Muscle of arm (tissue), 1 donor: ENCODE measurements at regions not wholly inside any gene's neighbourhood (a gene's known extent, or its start where the extent isn't known, plus 50 kb on each side); places are given as distances from the start of the nearest gene placed in this dataset.
A peak's percentile ranks its signal among the peaks of the same experiment; 100 is the strongest.
"Not testable (repeated sequence)": the region's sequence is repeated elsewhere in the genome, so short reads cannot be mapped to it uniquely, and the experiment has no call there.

Experiments
- DNase-seq: peaks from one replicate; pipeline ENCODE4 v3.0.0-alpha.2; 2013

- DNase-seq: not testable (repeated sequence)
These were observed 145.2 kb upstream of the C1QTNF3 start for GRCh38 chr5:34188001-34188822.

- not testable (repeated sequence) for DNase-seq
These were observed 146.2 kb upstream of the C1QTNF3 start for GRCh38 chr5:34189246-34189645.

GRCh38 chr5:34189752-34190411 lies 146.9 kb upstream of the C1QTNF3 start:
- DNase-seq: not testable (repeated sequence)

DNA sequence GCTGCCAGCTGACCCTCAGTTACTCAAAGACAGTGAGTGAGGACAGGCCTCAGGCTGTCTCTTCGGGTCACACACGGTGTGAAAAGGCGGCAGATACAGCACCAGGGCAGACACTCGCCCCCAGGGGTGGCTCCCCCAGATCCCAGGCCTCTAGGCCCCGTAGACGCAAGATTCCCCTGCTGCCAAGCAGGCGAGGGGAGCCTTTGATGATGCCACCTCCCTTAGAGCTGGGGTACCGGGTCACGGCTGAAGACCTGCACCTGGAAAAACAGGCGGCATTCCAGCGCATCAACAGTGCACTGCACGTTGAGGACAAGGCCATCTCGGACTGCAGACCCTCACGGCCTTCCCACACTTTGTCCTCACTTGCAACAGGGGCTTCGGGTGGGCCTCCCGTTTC lies 147.5 kb upstream of the C1QTNF3 start:
- not testable (repeated sequence) for DNase-seq

DNA sequence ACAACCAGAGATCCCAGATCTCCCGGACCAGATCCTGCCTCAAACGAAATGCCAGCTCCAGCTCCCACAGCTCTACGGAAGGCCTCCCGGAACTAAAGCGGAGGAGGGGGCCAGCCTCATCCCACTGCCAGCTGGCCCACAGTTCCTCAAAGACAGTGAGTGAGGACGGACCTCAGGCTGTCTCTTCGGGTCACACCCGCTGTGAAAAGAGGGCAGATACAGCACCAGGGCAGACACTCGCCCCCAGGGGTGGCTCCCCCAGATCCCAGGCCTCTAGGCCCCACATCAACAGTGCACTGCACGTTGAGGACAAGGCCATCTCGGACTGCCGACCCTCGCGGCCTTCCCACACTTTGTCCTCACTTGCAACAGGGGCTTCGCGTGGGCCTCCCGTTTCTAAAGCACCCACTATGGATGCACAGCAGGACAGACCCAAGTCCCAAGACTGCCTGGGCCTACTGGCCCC lies 148.3 kb upstream of the C1QTNF3 start:
- DNase-seq: peak; percentile 2

- peak; percentile 45 for DNase-seq
These were observed 149.3 kb upstream of the C1QTNF3 start for GRCh38 chr5:34192064-34192922.

DNA sequence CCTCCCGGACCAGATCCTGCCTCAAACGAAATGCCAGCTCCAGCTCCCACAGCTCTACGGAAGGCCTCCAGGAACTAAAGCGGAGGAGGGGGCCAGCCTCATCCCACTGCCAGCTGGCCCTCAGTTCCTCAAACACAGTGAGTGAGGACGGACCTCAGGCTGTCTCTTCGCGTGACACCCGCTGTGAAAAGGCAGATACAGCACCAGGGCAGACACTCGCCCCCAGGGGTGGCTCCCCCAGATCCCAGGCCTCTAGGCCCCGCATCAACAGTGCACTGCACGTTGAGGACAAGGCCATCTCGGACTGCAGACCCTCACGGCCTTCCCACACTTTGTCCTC lies 149.9 kb upstream of the C1QTNF3 start:
- DNase-seq: not testable (repeated sequence)

GRCh38 chr5:34193297-34193696 lies 150.3 kb upstream of the C1QTNF3 start:
- not testable (repeated sequence) for DNase-seq

- DNase-seq: peak; percentile 6
These were observed 150.8 kb upstream of the C1QTNF3 start for GRCh38 chr5:34193804-34194203.

DNA sequence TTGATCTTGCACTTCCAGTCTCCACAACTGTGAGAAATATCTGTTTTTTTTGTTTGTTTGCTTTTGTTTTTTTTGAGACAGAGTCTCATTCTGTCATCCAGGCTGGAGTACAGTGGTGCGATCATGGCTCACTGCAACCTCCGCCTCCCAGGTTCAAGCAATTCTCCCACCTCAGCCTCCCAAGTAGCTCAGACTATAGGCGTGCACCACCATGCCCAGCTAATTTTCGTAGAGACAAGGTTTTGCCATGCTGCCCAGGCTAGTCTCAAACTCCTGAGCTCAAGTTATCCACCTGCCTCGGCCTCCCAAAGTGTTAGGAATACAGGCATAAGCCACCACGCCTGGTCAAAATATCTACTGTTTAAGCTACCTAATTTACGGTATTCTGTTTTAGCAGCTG lies 153.1 kb upstream of the C1QTNF3 start:
- DNase-seq: not testable (repeated sequence)

GRCh38 chr5:34205347-34205746 lies 162.3 kb upstream of the C1QTNF3 start:
- not testable (repeated sequence) for DNase-seq

GRCh38 chr5:34217386-34217785 lies 174.4 kb upstream of the C1QTNF3 start:
- not testable (repeated sequence) for DNase-seq

- not testable (repeated sequence) for DNase-seq
These were observed 178.5 kb upstream of the C1QTNF3 start for GRCh38 chr5:34221329-34222073.

DNA sequence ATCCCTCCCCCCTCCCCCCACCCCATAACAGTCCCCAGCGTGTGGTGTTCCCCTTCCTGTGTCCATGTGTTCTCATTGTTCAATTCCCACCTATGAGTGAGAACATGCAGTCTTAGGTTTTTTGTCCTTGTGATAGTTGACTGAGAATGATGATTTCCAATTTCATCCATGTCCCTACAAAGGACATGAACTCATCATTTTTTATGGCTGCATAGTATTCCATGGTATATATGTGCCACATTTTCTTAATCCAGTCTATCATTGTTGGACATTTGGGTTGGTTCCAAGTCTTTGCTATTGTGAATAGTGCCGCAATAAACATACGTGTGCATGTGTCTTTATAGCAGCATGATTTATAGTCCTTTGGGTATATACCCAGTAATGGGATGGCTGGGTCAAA lies 180.1 kb upstream of the C1QTNF3 start:
- DNase-seq: not testable (repeated sequence)

DNA sequence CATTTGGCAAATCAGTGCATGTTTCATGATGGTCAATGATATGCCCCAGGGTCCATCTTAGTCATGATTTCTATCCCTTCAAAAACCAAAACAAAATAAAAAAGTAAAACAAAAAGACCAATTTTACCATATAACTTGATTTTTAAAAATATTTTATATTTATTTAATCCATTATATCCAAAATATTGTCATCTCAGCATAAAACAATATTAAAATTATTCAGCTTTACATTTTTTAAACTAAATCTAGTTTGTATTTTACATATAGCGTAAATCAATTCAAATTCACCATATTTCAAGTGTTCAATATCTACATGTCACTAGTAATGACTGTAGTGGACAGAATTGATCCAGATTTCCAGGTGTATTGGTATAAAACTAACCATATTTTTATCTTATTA lies 187.4 kb upstream of the C1QTNF3 start:
- DNase-seq: not testable (repeated sequence)

DNA sequence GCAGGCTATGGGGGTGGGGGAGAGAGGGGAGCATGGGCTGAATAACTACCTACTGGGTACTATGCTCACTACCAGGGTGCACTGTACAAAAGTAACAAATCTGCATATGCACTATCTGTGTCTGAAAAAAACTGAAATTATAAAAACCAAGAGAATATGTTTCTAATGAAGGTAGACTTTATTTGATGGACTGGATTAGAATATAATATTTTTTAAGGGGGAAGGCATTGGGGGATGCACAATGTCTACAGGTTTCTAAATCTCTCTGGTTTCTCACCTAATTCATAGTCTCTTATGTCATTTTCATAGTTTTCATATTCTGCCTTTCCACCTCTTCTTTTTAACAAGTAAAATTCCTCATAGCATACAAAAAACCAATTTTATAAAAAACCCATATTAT lies 200.8 kb upstream of the C1QTNF3 start:
- DNase-seq: not testable (repeated sequence)

- peak; percentile 34 for DNase-seq
These were observed 201.4 kb upstream of the C1QTNF3 start for GRCh38 chr5:34244281-34245031.

DNA sequence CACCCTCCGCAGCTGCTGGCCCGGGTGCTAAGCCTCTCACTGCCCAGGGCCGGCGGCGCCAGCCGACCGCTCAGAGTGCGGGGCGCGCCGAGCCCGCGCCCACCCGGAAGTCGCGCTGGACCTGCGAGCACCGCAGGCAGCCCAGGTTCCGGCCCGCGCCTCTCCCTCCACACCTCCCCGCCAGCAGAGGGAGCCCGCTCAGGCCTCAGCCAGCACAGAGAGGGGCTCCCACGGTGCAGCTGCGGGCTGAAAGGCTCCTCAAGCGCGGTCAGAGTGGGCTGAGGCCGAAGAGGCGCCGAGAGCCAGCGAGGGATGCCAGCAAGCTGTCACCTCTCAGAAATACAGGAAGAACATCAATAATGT lies 202.0 kb upstream of the C1QTNF3 start:
- not testable (repeated sequence) for DNase-seq

DNA sequence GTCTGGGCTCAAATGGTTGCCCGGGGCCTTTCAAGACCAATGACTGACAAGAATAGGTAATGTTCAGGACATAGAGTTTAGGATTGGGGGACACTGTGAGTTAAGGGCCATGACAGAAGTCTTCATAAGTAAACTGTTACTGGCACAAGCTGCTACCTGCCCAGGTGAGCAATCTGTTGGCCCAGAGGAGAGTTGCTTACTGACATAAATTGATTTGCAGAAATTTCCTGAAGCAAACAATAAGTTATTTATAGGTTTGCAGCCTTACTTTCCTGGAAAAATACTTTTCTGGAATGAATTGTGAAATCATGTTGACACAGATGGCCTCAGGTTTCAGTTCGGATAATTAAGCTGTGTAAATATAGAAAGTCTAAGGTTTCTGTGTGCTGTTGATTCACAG lies 202.8 kb upstream of the C1QTNF3 start:
- DNase-seq: not testable (repeated sequence)

- DNase-seq: not testable (repeated sequence)
These were observed 215.6 kb upstream of the C1QTNF3 start for GRCh38 chr5:34258598-34258997.

DNA sequence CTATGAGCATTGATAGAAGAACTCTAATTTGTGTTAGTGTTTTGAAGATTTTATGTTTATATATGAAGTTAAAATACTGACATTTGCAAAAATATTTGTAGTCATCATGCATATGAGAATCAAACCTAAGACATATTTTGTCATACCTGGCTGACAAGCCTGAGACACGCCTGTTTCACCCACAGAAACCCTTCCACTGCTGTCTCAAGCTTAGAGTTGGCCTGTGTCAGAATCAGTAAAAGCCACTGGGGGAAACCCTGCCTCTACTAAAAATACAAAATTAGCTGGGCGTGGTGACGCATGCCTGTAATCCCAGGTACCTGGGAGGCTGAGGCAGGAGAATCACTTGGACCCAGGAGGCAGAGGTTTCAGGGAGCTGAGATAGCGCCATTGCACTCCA lies 218.0 kb upstream of the C1QTNF3 start:
- not testable (repeated sequence) for DNase-seq
